IPS-11a (cell line): ENCODE measurements at regions not wholly inside any gene's neighbourhood (a gene's known extent, or its start where the extent isn't known, plus 50 kb on each side); places are given as distances from the start of the nearest gene placed in this dataset.

Experiments
- H3K4me3 ChIP-seq: one replicate; pipeline ENCODE4 v1.5.1; 2013; ENCODE audit warnings: low read depth, low read length, control low read depth

DNA sequence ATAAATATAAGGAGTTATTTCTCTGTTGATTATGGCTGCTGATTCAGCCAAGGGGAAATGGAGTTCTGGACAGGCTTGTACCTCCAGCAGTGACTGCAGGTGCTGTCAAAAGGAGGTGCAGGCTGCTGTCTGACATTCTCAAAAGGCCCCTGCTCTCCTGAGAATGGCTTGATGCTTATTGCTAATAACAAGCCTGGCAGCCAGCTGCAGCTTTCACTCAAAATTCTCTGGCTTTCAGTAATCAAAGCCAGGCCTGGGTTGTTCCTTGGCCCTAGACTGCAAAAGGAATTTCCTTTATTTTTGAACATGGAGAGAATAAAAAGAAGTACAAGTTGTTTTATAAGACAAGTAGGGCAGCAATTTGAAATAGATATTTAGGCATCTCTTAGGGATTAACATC, 575.9 kb downstream of the MID1IP1 start:
- H3K4me3 ChIP-seq, result no peak overlapping the region

DNA sequence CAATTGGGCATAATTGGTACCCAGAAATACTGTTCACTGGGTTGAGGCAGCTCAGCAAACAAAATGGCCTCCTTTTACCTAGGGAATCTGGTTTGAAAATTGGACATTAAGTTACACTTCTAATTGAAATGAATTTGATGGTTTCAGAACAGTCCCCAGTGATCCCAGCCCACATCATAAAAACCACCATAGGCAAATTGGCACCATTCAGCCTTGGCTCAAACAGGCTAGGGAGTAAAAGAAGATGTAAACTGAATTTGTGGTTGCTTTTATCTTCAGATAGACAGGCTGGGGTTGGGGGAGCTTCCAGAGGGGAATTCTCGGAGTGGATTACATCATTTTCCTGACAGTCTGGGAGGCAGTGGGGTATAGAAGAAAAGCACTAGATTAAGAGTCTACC, 576.5 kb downstream of the MID1IP1 start:
- H3K4me3 ChIP-seq, result no peak overlapping the region

DNA sequence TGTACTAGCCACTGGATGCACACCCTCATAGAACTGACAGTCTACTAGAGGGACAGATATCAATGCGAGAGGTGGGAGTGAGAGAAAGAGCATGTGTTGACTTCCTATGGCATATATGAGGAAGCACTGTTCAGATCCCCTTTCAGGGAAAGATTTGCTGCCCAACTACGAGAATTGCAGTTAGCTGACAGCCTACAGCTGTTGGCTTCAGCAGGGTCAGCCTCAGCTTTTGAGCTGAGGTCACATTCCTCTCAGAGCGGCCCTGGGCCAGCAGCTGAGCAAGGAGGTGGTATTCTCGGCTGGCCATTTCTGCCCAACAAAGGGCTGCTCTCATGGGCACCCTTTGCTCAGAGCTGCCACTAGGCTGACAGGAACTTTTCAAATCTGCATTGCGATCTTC, 580.2 kb downstream of the MID1IP1 start:
- no peak overlapping the region for H3K4me3 ChIP-seq

DNA sequence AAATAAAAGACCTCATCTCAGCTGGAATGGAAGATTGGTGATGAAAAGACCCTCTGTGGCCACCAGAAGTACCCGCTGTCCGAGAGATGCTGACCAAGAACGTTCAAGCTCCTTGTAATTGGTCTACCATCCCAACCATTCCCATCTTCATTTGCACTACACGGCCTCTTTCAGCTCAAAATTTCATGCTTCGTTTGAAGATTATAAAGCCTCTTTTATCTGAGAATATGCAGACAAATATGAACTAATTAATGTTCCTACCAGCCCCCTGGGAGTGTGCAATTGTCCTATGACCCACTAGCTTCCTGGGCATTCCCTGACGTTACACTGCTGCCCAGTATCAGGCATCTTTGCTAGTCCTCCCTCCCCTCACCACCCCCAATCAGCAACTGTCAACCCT, 583.7 kb downstream of the MID1IP1 start:
- H3K4me3 ChIP-seq, result no peak overlapping the region

DNA sequence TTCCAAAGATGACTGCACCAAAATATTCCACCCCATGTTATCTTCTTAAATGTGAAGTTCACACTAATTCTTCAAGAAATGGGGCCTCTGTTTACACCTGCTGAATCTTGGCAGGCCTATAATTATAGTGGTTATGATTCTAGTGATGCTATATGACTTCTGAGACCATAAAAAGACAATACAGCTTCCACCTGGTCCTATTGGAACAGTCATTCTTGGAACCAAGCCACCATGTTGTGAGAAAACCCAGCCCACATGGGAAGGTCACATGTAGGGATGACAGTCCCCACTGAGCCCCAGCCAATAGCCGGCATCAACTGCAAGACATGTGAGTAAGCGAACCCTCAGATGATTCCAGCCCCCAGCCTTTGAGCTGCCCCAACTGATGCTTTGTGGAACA, 587.5 kb downstream of the MID1IP1 start:
- no peak overlapping the region for H3K4me3 ChIP-seq

DNA sequence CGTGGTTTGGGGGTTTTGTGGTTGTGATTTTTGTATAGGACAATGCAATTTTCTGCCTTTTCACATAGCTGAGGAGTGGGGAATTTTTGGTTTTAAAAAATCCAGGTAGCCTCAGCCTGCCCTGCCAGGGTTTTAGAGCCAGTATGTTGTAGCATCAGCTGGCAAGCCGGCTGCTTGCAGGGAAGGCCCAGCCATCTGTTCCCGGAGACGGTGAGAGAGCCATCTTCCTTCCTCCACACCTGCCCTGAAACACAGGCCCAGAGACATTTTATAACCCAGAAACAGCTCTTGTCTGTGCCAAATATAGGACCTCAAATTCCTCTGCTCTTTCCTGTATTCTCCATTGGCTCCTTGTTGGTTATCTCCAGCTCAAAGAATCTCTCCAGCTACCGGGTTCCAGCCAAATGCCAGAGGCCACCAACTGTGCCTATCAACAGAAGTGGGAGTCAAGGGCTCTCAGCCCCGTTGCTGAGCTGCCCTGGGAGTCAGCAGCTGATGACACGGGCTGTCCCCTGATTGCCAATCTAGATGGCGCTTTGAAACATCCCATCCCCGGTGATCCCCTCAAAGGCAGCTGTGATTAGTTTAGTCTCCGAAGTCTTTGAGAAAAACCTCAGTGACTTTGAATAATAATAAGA, 595.2 kb downstream of the MID1IP1 start:
- H3K4me3 ChIP-seq, result no peak overlapping the region

DNA sequence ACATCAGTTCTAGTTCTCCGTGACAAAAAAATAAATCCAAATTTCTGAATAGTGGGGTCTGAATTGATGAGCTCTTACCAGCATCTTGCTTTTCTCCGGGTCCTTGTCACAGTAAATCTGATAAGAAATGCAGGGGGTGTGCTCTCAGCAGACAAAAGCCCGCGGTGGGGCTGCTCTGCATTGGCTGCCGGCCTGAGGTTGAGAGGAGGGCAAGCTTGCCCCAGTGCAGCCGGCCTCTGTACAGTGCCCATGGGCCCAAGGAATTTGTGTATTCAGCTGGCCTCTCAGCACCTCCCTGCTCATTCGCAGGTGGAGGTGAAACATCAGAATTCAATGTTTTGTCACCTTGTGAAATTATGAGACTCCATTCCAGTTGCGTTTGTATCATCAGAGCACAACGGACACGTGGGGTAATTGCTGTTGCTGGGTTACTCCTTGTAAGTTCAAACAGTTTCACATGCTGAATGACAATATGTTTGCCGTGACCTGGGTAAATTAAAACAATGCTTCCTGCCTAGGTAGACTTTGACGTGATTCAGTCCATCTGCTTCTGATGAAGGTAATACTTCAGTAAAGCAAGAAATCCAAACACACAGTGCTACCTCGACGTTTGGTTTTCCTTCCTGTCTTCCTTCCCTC, 596.4 kb downstream of the MID1IP1 start:
- H3K4me3 ChIP-seq, result no peak overlapping the region

DNA sequence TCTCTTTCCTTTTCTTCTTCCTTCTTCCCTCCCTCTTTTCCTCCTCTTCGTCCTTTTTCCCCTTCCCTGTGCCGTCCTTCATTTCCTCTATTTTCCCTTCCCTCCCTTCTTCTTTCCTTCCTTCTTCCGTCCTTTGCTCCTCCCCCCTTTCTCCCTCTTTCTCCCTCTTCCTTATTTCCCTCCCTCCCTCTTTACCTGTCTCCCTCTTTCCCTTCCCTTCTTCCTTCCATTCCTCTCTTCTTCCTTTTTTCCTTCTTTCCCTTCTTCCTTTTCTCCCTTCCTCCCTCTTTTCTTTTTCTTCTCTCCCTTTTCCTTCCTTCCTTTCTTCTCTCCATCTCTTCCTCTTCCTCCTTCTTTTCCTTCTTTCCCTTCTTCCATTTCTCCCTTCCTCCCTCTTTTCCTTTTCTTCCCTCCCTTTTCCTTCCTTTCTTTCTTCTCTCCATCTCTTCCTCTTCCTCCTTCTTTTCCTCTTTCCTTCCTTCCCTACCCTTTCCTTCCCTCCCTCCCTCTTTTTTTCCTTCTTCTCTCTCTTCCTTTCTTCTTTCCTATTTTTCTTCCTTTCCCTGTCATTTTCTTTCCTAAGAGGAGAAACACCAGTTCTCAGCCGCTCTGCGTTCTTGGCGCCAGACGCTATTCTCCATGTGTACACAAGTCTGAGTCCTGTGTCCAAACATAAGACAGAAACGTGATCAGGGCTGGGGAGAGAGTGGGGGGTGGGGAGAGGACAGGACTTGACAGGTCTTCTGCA, 597.1 kb downstream of the MID1IP1 start:
- no peak overlapping the region for H3K4me3 ChIP-seq

DNA sequence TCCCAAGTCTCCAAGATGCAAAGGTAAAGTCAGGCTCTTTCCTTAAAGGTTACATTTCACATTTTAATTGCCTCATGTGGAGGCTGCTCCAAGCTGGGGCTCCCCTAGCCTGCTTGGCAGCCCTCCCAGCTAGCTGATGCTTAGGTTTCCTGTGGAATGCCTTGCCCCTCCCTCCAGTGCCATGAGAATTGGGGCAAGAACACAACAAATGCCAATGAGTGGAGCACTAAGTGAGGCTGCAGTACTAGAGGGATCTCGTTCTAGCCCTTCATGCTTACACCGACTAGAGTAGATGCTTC, 597.7 kb downstream of the MID1IP1 start:
- no peak overlapping the region for H3K4me3 ChIP-seq

DNA sequence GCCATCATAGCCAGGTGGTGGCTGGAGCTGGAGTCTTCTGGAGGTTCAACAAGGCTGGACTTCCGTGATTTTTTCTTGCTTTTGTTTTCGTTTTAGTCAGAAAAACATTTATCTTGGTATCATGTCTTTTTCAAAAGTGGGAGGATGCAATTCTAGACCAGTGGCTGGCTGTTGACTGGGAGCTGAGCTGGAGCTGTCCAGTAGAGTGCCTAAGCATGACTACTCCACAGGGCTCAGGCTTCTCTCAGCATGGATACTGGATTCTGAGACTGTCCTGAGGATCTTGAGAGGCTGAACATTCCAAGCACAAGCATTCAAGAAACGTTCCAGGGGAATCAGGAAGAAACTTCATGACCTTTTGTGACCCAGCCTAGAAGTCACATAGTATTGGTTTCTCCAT, 598.1 kb downstream of the MID1IP1 start:
- H3K4me3 ChIP-seq, result no peak overlapping the region

DNA sequence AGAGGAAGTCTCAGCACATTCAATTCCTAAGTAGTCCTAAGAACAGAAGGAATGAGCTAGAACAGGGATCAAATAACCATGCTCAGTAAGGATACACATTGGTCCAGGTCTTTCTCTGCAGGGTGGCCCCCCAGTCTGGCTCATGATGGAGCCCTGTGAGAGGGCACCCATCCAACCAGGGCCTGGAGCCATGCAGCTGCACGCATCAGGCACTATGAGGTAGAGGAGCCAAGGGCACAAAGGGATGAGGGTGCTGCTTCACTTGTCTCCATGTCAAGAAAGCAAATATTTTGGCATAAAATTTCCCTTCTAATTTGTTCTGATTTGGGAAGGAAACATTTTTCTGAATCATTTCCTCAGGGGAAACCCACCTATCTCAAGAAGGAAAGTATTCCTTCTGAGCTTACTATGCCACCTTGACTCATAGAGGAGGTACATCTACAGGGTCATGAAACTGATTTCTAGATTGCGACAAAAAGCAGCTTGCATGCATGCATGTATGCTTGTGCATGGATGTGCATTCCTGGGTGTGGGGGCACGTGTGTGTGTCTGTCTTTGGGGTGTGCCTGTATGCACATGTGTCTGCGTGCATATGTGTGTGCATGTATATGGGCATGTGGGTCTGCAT, 600.3 kb downstream of the MID1IP1 start:
- no peak overlapping the region for H3K4me3 ChIP-seq

DNA sequence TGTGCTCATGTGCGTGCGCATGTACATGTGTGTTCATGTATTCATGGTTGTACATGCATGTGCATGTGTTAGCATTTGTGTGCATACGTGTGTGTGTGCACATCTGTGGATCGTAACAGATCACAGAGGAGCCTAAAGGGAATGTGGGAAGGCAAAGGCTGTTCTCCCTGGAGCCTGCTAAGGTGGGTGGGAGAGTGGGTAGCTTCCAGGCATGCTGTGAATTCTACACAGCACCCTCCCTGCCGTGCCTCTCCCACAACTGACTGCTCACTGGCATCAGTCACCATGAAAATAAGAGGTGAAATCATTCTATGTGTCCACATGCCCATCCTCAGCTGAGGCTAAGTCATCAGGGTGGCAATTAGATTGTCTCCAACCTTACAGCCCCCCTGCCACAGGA, 600.9 kb downstream of the MID1IP1 start:
- no peak overlapping the region for H3K4me3 ChIP-seq

DNA sequence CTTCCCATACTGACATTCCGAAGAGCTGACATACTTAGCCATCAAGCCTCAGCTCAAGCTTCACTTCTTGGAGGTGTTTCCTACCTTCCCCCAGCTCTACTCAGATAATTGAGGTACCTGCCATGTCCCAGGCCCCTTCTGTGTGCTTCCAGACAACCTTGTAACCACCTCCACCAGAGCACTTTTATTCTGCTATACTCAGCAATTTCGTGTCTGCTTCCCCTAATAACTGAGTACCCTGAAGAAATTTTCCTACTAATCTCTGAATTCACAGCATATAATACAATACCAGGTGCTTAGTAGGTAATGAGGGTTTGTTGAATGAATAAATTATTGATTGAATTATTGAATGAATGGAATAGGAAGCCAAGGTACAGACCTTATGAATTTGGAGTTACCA, 605.5 kb downstream of the MID1IP1 start:
- H3K4me3 ChIP-seq, result no peak overlapping the region

DNA sequence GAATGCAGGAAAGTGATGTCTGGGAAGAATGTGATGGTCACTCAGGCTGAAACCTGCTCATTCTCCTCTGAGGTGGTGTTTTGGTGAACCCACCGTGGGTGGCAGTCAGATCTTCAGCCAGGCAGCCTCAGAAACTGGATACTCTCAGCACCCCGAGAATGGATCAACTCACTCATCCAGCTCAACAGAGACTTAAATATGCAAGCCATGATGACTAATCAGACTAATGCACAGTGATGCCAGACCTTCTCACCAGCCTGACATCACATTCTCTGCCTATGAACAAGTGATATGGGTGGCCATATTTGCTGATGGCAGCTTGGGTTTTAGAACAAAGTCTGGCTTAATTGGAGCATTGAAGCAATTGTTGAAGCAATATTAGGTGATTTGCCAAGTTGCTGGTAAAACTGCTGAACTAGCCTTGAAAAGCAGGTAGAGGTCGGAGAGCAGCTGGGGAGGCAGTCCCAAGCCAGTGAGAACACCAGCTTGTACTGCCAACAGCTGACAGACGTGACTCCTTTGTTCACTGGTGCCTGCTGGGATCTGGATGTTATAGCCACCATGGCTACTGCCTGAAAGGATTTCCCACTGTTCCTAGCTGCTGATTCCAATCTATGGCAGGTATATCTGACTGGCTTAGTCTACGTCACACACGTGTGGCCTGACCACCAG, 608.1 kb downstream of the MID1IP1 start:
- H3K4me3 ChIP-seq, result no peak overlapping the region

DNA sequence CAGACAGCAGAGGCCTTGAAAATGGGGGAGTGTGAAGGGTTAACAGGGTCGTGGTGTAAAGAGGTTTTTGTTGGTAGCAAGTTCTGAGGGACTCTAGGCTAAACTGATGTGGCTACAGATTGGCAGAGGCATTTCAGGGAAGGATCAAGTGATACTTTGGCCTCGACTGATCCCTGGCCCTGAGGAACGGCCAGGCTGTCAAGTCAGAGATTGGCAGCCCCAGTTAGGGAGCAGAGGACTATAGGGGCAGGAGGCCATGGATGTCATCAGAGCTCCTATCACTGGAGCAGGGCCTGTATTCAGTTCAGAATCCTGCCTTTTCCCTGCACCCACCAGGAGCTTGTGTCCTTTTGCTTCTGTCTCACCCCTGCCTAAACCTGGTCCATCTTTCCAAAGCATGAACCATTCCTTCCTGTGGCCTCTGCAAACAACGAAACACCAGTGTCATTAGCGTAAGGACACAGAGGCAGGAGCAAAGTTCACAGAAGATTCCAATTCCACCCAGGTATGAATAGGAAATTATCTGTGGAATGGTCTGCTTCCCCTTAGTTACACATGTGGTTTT, 613.1 kb downstream of the MID1IP1 start:
- no peak overlapping the region for H3K4me3 ChIP-seq

DNA sequence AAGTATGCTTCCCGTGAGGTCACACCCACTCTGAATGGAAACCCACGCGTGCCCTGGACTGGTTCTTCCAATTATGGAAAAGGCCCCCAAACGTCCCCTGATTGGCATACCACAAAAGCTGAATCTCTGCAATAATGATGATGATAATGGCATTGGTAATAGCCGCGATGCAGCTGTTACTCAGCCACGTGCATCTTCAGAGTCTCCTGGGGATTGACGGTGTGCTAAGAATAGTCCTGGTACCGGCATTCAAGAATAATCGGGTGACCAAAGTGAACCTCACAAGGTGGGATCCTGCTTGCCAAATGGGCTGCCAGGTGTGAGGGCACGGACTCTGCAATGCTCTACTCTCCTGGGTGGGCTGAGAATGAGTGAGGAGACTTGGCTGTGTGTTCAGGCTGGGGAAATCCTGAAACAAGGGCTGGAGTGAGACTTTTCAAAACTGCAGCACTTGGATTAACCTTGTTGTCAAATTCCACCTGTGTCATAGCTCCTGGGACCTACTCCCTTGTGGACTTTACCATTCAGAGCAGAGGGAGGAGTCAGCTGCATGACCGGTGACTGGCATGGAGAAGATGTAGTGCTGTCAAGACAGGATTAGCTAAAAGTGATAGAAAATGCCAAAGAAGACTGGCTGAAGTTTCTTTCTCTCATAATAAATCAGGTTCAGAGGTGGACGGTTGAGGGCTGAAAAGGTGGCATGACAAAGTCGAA, 615.4 kb downstream of the MID1IP1 start:
- no peak overlapping the region for H3K4me3 ChIP-seq

DNA sequence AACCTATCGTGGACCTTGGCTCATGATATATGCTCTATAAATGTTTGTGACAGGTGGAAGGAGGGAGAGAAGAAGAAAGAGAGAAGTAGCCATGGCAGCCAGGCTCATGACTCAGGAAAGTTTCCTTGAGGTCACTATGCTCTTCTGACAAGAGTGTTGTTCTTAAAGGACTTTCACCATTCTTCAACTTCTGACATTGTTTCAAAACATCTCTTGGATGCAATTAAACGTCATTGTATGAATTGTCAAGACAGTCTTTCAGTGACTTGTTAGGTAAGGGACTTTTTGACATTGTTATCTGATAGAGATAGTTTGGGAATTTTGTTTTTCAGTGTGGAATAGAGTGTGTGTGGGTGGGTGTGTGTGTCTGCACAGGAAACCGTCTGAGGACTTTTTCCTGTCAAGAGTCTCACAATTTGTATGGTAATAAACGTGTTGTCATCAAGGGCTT, 617.0 kb downstream of the MID1IP1 start:
- H3K4me3 ChIP-seq, result no peak overlapping the region

DNA sequence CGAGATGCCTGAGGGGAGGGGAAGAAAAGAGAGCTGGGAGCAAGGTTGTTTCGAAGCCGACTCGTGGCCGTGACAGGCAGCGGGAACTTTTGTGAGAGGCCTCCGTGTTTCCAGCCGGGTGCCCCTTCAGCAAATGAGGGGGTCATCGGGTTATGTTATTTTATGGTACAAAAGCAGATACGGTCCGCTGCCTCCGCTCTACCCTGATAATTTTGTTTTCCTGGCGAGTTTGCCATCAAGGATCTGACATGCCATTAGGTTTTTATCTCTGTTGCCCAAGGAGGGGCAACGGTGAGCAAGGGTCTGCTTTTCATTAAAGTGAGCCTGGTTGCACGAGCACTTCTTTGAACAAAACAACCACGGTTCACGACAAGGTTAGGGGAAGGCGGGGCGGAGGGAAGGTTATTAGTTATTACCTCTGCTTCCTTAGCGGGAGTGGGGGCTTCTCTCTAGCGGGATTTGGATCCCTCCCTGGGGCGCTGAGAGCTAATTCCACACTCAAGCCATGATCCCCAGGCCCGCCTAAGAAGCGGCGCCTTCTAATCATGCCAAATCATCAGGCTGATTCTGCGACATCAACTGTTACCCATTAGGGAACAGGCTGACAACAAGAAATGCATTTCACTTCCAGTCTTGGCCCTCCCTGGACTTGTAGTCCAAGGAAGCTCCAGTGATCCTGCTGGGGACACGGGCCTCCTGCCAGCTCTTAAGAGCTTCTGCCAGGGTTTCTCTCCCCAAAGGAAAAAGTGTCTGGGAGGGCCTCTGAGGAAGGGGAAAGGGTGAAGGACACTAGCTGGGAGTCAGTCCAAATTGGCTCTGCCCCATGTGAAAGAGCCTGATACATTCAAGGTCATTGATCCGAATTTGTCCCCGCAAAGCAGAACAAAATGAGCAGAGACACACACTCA, 617.7 kb downstream of the MID1IP1 start:
- H3K4me3 ChIP-seq, result no peak overlapping the region

DNA sequence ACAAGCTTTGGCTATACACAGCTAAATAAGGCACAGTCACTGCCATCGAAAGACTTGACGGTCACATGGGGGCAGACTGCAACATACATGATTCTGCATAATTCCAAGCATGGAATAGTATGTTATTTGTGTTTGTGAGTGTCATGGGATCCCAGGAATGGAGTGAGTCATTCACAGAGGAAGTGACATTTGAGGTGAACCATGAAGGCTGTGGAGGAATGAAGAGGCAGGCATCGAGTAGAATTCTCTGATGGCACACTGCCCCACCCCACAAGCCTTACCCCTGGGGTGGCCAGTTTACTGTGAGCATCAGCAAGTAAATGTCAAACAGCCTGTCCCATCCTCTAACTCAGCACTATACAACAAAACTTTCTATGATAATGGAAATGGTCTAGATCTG, 619.7 kb downstream of the MID1IP1 start:
- no peak overlapping the region for H3K4me3 ChIP-seq
